T-cell (primary cell): ENCODE measurements at regions not wholly inside any gene's neighbourhood (a gene's known extent, or its start where the extent isn't known, plus 50 kb on each side); places are given as distances from the start of the nearest gene placed in this dataset.
"Not testable (repeated sequence)": the region's sequence is repeated elsewhere in the genome, so short reads cannot be mapped to it uniquely, and the experiment has no call there.

Experiments
- ATAC-seq, 4 experiments: fragments of 200-7000 bp in 3 of 4; fragments of 150-1000 bp in 1 of 4; cut with Tn5 transposase; replicated peaks in 1 of 4; 1 replicate in 3 of 4; 2 replicates in 1 of 4; pipeline ENCODE4 v1.10.0; 2021; ENCODE audit warnings: moderate library complexity in 3 of 4, mild to moderate bottlenecking in 2 of 4, moderate number of reproducible peaks in 1 of 4
- CTCF ChIA-PET, 2 donors: fragments of 300-600 bp; sonication (Branson Sonifier 250); formaldehyde crosslinking; loops; one replicate each; lab custom pipeline; 2022; ENCODE audit warnings: antibody characterized with exemption in 2 of 2; lab: Charles Lee
- POLR2A ChIA-PET, 2 donors: fragments of 300-600 bp; sonication (Branson Sonifier 250); formaldehyde crosslinking; loops; one replicate each; lab custom pipeline; 2022; ENCODE audit warnings: antibody characterized with exemption in 2 of 2; lab: Charles Lee
- DNase-seq, 35 experiments: peaks; one replicate each; pipeline versions ENCODE4 v3.0.0 to v3.0.0-alpha.2; 2013 to 2023
- H3K27ac ChIP-seq: one replicate; pipeline ENCODE4 v1.5.1; 2013; ENCODE audit warnings: low read length
- H3K27me3 ChIP-seq, 2 experiments: replicated peaks in 1 of 2; 1 replicate in 1 of 2; 2 replicates in 1 of 2; pipeline versions ENCODE4 v1.6.1 to v1.7.0; 2013; ENCODE audit warnings: low read length in 1 of 2, mixed read lengths in 1 of 2; ENCODE audit not compliant: control insufficient read depth in 2 of 2, insufficient read depth in 2 of 2; ENCODE audit errors: extremely low read depth in 1 of 2
- H3K36me3 ChIP-seq, 2 donors: 1 replicate in 1 of 2; 2 replicates in 1 of 2; pipeline versions ENCODE4 v1.6.1 to v1.7.0; 2013; ENCODE audit warnings: low read length in 1 of 2; ENCODE audit not compliant: control insufficient read depth in 2 of 2, insufficient read depth in 1 of 2; ENCODE audit errors: extremely low read depth in 1 of 2
- H3K4me1 ChIP-seq, 2 experiments: 1 replicate in 1 of 2; 2 replicates in 1 of 2; pipeline versions ENCODE4 v1.6.1 to v1.7.0; 2013; ENCODE audit warnings: low read length in 2 of 2, mixed read lengths in 1 of 2; ENCODE audit not compliant: insufficient read depth in 2 of 2, control insufficient read depth in 1 of 2; ENCODE audit errors: extremely low read depth in 1 of 2
- H3K4me3 ChIP-seq, 2 donors: 1 replicate in 1 of 2; 2 replicates in 1 of 2; pipeline versions ENCODE4 v1.5.1 to v1.7.0; 2013; ENCODE audit warnings: mild to moderate bottlenecking in 2 of 2, low read length in 1 of 2, moderate library complexity in 1 of 2; ENCODE audit not compliant: control insufficient read depth in 1 of 2; ENCODE audit errors: extremely low read depth in 1 of 2
- H3K9me3 ChIP-seq: 2 replicates; pipeline ENCODE4 v1.7.0; 2013
- H3K27ac Mint-ChIP-seq, 2 donors: one replicate each; pipeline ENCODE4 v1.8.0; 2020 to 2021; ENCODE audit warnings: mild to moderate bottlenecking in 2 of 2, mixed read lengths in 2 of 2
- H3K27me3 Mint-ChIP-seq, 2 donors: one replicate each; pipeline ENCODE4 v1.8.0; 2021 to 2022; ENCODE audit warnings: mixed read lengths in 2 of 2
- H3K36me3 Mint-ChIP-seq: one replicate; pipeline ENCODE4 v1.8.0; 2021; ENCODE audit warnings: mixed read lengths
- H3K4me1 Mint-ChIP-seq, 3 donors: one replicate each; pipeline ENCODE4 v1.8.0; 2020 to 2022; ENCODE audit warnings: mixed read lengths in 3 of 3, mild to moderate bottlenecking in 1 of 3
- H3K4me3 Mint-ChIP-seq, 3 donors: one replicate each; pipeline ENCODE4 v1.8.0; 2020 to 2022; ENCODE audit warnings: mild to moderate bottlenecking in 3 of 3, mixed read lengths in 3 of 3, moderate library complexity in 3 of 3
- H3K9me3 Mint-ChIP-seq, 3 donors: one replicate each; pipeline ENCODE4 v1.8.0; 2020 to 2022; ENCODE audit warnings: mixed read lengths in 3 of 3
- WGBS: methylation state at CpG from one replicate; pipeline ENCODE4 v1.1.5; 2013; ENCODE audit warnings: missing lambda C conversion rate; ENCODE audit not compliant: insufficient coverage; 5-methylcytosine and 5-hydroxymethylcytosine counted together

- ATAC-seq: no peak
- H3K4me3 Mint-ChIP-seq: no peak overlapping the region
- Histone ChIP-seq H3K27me3 (no peaks in the 10 kb centered on the region), H3K4me3 (no peak overlapping the region), H3K9me3 (no peaks in the 10 kb centered on the region), H3K36me3 (no peaks in the 10 kb centered on the region), H3K4me1 (no peaks in the 10 kb centered on the region), H3K27ac (no peak overlapping the region)
- no peaks in the 10 kb centered on the region for H3K27me3 Mint-ChIP-seq
- H3K27ac Mint-ChIP-seq: no peak overlapping the region
- H3K4me1 Mint-ChIP-seq: no peaks in the 10 kb centered on the region
- 67% methylated on average over 3 of the region's 3 CpGs for WGBS
- DNase-seq: no peak
- H3K9me3 Mint-ChIP-seq: peaks cover 2 to 14% (median 9%) of the 10 kb centered on the region in 3 donors
- ChIA-PET POLR2A (no interaction called here), CTCF (no interaction called here)
- H3K36me3 Mint-ChIP-seq: no peaks in the 10 kb centered on the region
Measured at GRCh38 chr15:37397266-37398022, 297.1 kb upstream of the MEIS2 start.

- CTCF ChIA-PET: no interaction called here
- Histone ChIP-seq H3K4me3 (no peak overlapping the region), H3K36me3 (no peaks in the 10 kb centered on the region), H3K4me1 (no peaks in the 10 kb centered on the region), H3K27me3 (no peaks in the 10 kb centered on the region), H3K9me3 (no peaks in the 10 kb centered on the region), H3K27ac (no peak overlapping the region)
- Mint-ChIP-seq H3K4me3 (no peak overlapping the region), H3K36me3 (no peaks in the 10 kb centered on the region), H3K27ac (no peak overlapping the region), H3K27me3 (no peaks in the 10 kb centered on the region), H3K4me1 (no peaks in the 10 kb centered on the region), H3K9me3 (peaks cover 0 to 5% (median 2%) of the 10 kb centered on the region in 3 donors)
- WGBS: no CpG with 5 or more reads among the region's 1 CpG
- ATAC-seq (no peak), DNase-seq (no peak)
- POLR2A ChIA-PET: interaction anchor here in 1 of 2 donors (0.6 kb wide), 1 partner anchor 85 kb away, joined by 4 read pairs; no protein-coding TSS in a partner anchor
Measured at GRCh38 chr15:37416103-37416502, 315.8 kb upstream of the MEIS2 start.

DNA sequence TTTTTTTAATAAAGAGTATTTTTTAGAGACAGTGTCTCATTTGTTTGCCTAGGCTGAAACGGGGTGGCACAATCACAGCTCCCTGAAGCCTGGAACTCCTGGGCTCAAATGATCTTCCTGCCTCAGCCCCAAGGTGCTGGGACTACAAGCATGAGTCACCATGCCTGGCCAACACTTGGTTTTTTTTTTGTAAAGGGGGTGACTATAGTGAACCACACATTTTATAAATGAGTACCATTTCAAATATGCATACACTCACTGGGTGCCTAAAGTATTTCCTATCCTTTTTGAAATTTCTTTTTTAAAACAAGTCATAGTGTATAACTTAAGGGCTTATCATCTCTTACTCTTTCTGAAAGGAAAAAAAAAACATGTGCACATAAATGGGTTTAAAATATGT is 325.2 kb upstream of the MEIS2 start:
- no peak overlapping the region for H3K4me3 ChIP-seq
- no peaks in the 10 kb centered on the region for H3K36me3 Mint-ChIP-seq
- no peaks in the 10 kb centered on the region for H3K4me1 ChIP-seq
- no peaks in the 10 kb centered on the region for H3K4me1 Mint-ChIP-seq
- no peaks in the 10 kb centered on the region for H3K27me3 ChIP-seq
- POLR2A ChIA-PET: no interaction called here
- ATAC-seq (no peak), DNase-seq (no peak)
- H3K4me3 Mint-ChIP-seq: no peak overlapping the region
- H3K9me3 Mint-ChIP-seq: no peaks in the 10 kb centered on the region
- WGBS: 33% methylated on average over 1 of the region's 1 CpG
- CTCF ChIA-PET: no interaction called here
- no peak overlapping the region for H3K27ac ChIP-seq
- H3K9me3 ChIP-seq: no peaks in the 10 kb centered on the region
- no peak overlapping the region for H3K27ac Mint-ChIP-seq
- H3K36me3 ChIP-seq: no peaks in the 10 kb centered on the region
- H3K27me3 Mint-ChIP-seq: no peaks in the 10 kb centered on the region

GRCh38 chr15:37427393-37427792 is 327.0 kb upstream of the MEIS2 start:
- H3K9me3 ChIP-seq, ATAC-seq, H3K27ac ChIP-seq, H3K4me1 ChIP-seq, H3K27me3 Mint-ChIP-seq, H3K4me3 Mint-ChIP-seq, H3K27ac Mint-ChIP-seq, DNase-seq, CTCF ChIA-PET, H3K4me3 ChIP-seq, H3K9me3 Mint-ChIP-seq, H3K36me3 Mint-ChIP-seq, H3K27me3 ChIP-seq, H3K4me1 Mint-ChIP-seq, POLR2A ChIA-PET, H3K36me3 ChIP-seq: not testable (repeated sequence)
- 93% methylated on average over 3 of the region's 12 CpGs for WGBS

DNA sequence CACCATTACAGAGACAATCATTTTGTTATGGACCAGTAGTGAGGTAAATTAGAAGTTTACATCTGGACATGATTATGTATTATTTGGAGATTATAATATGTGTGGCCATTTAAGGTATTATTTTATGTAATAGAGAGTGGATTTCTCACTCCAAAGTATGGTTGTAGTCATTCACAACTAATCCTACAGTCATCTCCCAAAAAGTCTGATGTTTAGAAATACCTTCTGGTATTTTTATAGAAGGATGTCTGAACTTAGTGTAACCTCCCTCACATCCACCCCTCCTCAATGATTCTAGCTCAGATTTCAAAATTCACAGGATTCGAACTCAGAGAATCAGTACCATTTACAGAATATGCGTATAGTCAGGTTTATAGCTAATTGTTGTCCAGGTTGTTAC is 346.6 kb upstream of the MEIS2 start:
- H3K27me3 Mint-ChIP-seq: no peaks in the 10 kb centered on the region
- WGBS: no CpG with 5 or more reads among the region's 2 CpGs

DNA sequence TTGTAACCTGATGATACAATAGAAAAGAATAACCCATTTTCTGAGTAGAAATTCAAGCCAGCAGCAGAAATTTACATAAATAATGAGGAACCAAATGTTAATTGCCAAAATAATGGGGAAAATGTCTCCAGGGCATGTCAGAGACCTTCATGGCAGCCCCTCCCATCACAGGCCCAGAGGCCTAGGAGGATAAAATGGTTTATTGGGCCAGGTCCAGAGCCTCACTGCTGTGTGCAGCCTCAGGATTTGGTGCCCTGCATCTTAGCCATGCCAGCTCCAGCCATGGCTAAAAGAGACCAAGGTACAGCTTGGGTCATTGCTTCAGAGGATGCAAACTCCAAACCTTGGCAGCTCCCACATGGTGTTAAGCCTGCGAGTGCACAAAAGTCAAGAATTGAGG is 352.1 kb upstream of the MEIS2 start:
- ATAC-seq (no peak), DNase-seq (no peak)
- no peak overlapping the region for H3K4me3 Mint-ChIP-seq
- H3K27ac ChIP-seq: no peak overlapping the region
- H3K9me3 ChIP-seq: no peaks in the 10 kb centered on the region
- peaks cover 10 to 23% (median 10%) of the 10 kb centered on the region in 3 donors for H3K9me3 Mint-ChIP-seq
- H3K27me3 Mint-ChIP-seq: no peaks in the 10 kb centered on the region
- ChIA-PET CTCF (no interaction called here), POLR2A (no interaction called here)
- no peaks in the 10 kb centered on the region for H3K36me3 ChIP-seq
- H3K4me3 ChIP-seq: no peak overlapping the region
- H3K4me1 Mint-ChIP-seq: no peaks in the 10 kb centered on the region
- 86% methylated on average over 1 of the region's 1 CpG for WGBS
- no peaks in the 10 kb centered on the region for H3K4me1 ChIP-seq
- no peak overlapping the region for H3K27ac Mint-ChIP-seq
- no peaks in the 10 kb centered on the region for H3K36me3 Mint-ChIP-seq
- H3K27me3 ChIP-seq: no peaks in the 10 kb centered on the region

More for the DNA sequence above, 346.6 kb upstream of the MEIS2 start:
- Mint-ChIP-seq H3K27ac (no peak overlapping the region), H3K4me1 (no peaks in the 10 kb centered on the region), H3K36me3 (no peaks in the 10 kb centered on the region), H3K9me3 (peaks cover 3 to 12% (median 10%) of the 10 kb centered on the region in 3 donors), H3K4me3 (no peak overlapping the region)
- H3K4me1 ChIP-seq: no peaks in the 10 kb centered on the region
- no peak for DNase-seq
- H3K27ac ChIP-seq: no peak overlapping the region
- no peak overlapping the region for H3K4me3 ChIP-seq
- POLR2A ChIA-PET: no interaction called here
- CTCF ChIA-PET: no interaction called here
- no peaks in the 10 kb centered on the region for H3K27me3 ChIP-seq
- no peaks in the 10 kb centered on the region for H3K9me3 ChIP-seq
- H3K36me3 ChIP-seq: no peaks in the 10 kb centered on the region
- no peak for ATAC-seq
